ENCODE measurements at regions not wholly inside any gene's neighbourhood (a gene's known extent, or its start where the extent isn't known, plus 50 kb on each side); places are given as distances from the start of the nearest gene placed in this dataset.
A peak's percentile ranks its signal among the peaks of the same experiment; 100 is the strongest.

- peak; percentile 37 for DNase-seq (ENCODE audit: low read depth)
- H3K4me3 ChIP-seq (ENCODE audit: low read depth, low read length) = no peak overlapping the region
- TF ChIP-seq CTCF (IDR thresholded peaks at IDR 0.05; ENCODE audit: insufficient read depth, low read depth, low read length) = no peak
These were observed 82.4 kb upstream of the RESF1 start for GRCh38 chr12:31876568-31877424.

GRCh38 chr12:31875609-31875964 lies 83.6 kb upstream of the RESF1 start:
- DNase-seq (ENCODE audit: low read depth) = no peak
- H3K4me3 ChIP-seq (ENCODE audit: low read depth, low read length) = no peak overlapping the region
- no peak for TF ChIP-seq CTCF (IDR thresholded peaks at IDR 0.05; ENCODE audit: insufficient read depth, low read depth, low read length)

GRCh38 chr12:31874961-31875608 lies 84.1 kb upstream of the RESF1 start:
- no peak overlapping the region for H3K4me3 ChIP-seq (ENCODE audit: low read depth, low read length)
- DNase-seq (ENCODE audit: low read depth) = peak; percentile 84
- TF ChIP-seq CTCF (IDR thresholded peaks at IDR 0.05; ENCODE audit: insufficient read depth, low read depth, low read length) = no peak

- no peak for DNase-seq (ENCODE audit: low read depth)
- no peak overlapping the region for H3K4me3 ChIP-seq (ENCODE audit: low read depth, low read length)
- TF ChIP-seq CTCF (IDR thresholded peaks at IDR 0.05; ENCODE audit: insufficient read depth, low read depth, low read length) = no peak
These were observed 86.2 kb upstream of the RESF1 start for GRCh38 chr12:31872831-31873604.

- no peak for DNase-seq (ENCODE audit: low read depth)
- H3K4me3 ChIP-seq (ENCODE audit: low read depth, low read length) = no peak overlapping the region
- no peak for TF ChIP-seq CTCF (IDR thresholded peaks at IDR 0.05; ENCODE audit: insufficient read depth, low read depth, low read length)
These were observed 89.2 kb upstream of the RESF1 start for GRCh38 chr12:31869972-31870371.

GRCh38 chr12:31868965-31869364 lies 90.2 kb upstream of the RESF1 start:
- no peak for TF ChIP-seq CTCF (IDR thresholded peaks at IDR 0.05; ENCODE audit: insufficient read depth, low read depth, low read length)
- DNase-seq (ENCODE audit: low read depth) = peak; percentile 62
- no peak overlapping the region for H3K4me3 ChIP-seq (ENCODE audit: low read depth, low read length)

All from fibroblast of villous mesenchyme (primary cell).